ENCODE measurements at regions not wholly inside any gene's neighbourhood (a gene's known extent, or its start where the extent isn't known, plus 50 kb on each side); places are given as distances from the start of the nearest gene placed in this dataset.

GRCh38 chr22:44549701-44550100 lies 51.7 kb upstream of the RTL6 start:
- TF ChIP-seq CTCF (IDR thresholded peaks at IDR 0.05) = no peak
- TF ChIP-seq POLR2A (IDR thresholded peaks at IDR 0.05) = no peak

All from Peyer's patch (tissue), 4 donors.